ENCODE measurements at regions not wholly inside any gene's neighbourhood (a gene's known extent, or its start where the extent isn't known, plus 50 kb on each side); places are given as distances from the start of the nearest gene placed in this dataset.

DNA sequence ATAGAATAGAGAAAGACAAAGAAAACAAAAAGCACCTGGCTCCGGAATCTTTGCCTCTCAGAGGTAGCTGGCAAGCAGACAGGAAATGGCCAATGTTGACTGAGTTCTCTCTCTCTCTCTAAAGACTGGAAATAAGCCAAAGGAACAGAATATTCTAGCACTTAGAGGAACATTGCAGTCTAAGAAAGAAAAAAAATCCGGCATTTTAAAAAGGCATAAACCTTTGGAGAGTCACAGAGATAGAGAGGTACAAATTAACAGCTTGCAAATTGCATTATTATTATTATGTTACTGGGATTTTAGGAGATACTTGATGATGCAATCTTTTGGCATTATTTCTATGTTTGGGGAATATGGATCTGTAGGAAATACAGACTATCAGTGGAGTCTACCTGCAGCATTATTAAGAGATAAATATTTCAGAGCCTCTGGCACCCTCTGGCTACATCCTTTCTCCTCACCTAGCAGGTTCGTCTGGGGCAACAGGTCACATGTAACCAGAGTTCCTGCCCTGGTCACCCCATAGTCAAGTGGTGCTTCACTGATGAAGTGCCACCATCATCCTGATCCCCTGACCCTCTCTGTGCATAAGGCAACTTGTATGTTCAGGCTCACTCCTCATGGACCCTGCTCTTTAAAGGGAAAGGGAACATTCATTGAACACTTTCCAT is 318.9 kb upstream of the ACVR2A start:
- Histone ChIP-seq H4K20me1 (replicated peaks; ENCODE audit: insufficient read depth) (no peaks in the 10 kb centered on the region), H3K4me3 (no peak overlapping the region), H3K4me2 (no peak overlapping the region), H3K4me1 (ENCODE audit: insufficient read depth) (no peaks in the 10 kb centered on the region), H3K27ac (ENCODE audit: low read depth) (no peak overlapping the region), H3K9me2 (ENCODE audit: insufficient read depth) (0 out of 2 replicates have a peak, but pooled peaks cover 11% of the 10 kb centered on the region), H3K79me2 (replicated peaks; ENCODE audit: insufficient read depth) (no peaks in the 10 kb centered on the region), H3F3A (replicated peaks; ENCODE audit: low read depth) (no peaks in the 10 kb centered on the region), H2AFZ (peak overlapping the region; percentile 79; the same call in 1 of the 2 replicates), H3K27me3 (ENCODE audit: insufficient read depth) (no peaks in the 10 kb centered on the region), H3K36me3 (ENCODE audit: insufficient read depth) (no peaks in the 10 kb centered on the region)
- Mint-ChIP-seq H3K27ac (peak overlapping the region; percentile 80; the same call in 1 of the 2 replicates), H3K36me3 (ENCODE audit: low read depth) (no peaks in the 10 kb centered on the region), H3K4me1 (peaks cover 8% of the 10 kb centered on the region), H3K9me3 (no peaks in the 10 kb centered on the region; the same call in 2 of the 3 replicates), H3K27me3 (ENCODE audit: insufficient read depth, low read depth, poor library complexity) (no peaks in the 10 kb centered on the region), H3K4me3 (no peak overlapping the region)
- DNase-seq (ENCODE audit: low spot score) (no peak), ATAC-seq (no peak)
- TF ChIP-seq, protein P1, sequence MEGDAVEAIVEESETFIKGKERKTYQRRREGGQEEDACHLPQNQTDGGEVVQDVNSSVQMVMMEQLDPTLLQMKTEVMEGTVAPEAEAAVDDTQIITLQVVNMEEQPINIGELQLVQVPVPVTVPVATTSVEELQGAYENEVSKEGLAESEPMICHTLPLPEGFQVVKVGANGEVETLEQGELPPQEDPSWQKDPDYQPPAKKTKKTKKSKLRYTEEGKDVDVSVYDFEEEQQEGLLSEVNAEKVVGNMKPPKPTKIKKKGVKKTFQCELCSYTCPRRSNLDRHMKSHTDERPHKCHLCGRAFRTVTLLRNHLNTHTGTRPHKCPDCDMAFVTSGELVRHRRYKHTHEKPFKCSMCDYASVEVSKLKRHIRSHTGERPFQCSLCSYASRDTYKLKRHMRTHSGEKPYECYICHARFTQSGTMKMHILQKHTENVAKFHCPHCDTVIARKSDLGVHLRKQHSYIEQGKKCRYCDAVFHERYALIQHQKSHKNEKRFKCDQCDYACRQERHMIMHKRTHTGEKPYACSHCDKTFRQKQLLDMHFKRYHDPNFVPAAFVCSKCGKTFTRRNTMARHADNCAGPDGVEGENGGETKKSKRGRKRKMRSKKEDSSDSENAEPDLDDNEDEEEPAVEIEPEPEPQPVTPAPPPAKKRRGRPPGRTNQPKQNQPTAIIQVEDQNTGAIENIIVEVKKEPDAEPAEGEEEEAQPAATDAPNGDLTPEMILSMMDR (conservative IDR thresholded peaks at IDR 0.05; ENCODE audit: low read depth in 2 of 2), result peak in 1 of 2 experiments; percentile 14; a peak in 1 of 4 replicates
- TF ChIP-seq, protein P2, sequence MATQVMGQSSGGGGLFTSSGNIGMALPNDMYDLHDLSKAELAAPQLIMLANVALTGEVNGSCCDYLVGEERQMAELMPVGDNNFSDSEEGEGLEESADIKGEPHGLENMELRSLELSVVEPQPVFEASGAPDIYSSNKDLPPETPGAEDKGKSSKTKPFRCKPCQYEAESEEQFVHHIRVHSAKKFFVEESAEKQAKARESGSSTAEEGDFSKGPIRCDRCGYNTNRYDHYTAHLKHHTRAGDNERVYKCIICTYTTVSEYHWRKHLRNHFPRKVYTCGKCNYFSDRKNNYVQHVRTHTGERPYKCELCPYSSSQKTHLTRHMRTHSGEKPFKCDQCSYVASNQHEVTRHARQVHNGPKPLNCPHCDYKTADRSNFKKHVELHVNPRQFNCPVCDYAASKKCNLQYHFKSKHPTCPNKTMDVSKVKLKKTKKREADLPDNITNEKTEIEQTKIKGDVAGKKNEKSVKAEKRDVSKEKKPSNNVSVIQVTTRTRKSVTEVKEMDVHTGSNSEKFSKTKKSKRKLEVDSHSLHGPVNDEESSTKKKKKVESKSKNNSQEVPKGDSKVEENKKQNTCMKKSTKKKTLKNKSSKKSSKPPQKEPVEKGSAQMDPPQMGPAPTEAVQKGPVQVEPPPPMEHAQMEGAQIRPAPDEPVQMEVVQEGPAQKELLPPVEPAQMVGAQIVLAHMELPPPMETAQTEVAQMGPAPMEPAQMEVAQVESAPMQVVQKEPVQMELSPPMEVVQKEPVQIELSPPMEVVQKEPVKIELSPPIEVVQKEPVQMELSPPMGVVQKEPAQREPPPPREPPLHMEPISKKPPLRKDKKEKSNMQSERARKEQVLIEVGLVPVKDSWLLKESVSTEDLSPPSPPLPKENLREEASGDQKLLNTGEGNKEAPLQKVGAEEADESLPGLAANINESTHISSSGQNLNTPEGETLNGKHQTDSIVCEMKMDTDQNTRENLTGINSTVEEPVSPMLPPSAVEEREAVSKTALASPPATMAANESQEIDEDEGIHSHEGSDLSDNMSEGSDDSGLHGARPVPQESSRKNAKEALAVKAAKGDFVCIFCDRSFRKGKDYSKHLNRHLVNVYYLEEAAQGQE (IDR thresholded peaks at IDR 0.05; ENCODE audit: unreplicated experiment), result no peak
- TF ChIP-seq JUNB (IDR thresholded peaks at IDR 0.05; ENCODE audit: unreplicated experiment), result no peak

DNA sequence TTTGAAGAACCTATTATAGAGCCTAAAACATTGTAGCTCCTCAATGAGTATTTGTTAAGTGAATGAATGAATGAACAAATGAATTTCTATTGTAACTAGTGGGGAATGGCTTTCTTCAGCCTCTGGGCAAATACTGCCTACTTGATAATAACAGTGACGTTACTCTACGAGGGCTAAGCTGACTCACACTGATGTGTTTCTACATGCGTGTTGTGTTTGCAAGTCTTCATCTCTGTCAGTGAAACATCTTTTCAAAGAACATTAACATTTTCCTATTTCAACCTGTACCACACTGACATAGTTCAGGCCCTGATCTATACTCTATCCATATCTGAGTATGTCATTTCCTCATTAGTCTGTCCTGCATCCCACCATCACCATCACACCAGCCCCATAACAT is 319.9 kb upstream of the ACVR2A start:
- no peak overlapping the region for H2AFZ ChIP-seq
- H3K27ac Mint-ChIP-seq, result no peak overlapping the region
- H3K9me3 Mint-ChIP-seq, result no peaks in the 10 kb centered on the region; the same call in 2 of the 3 replicates
- H3K27ac ChIP-seq (ENCODE audit: low read depth), result no peak overlapping the region
- H4K20me1 ChIP-seq (replicated peaks; ENCODE audit: insufficient read depth), result no peaks in the 10 kb centered on the region
- no peaks in the 10 kb centered on the region for H3F3A ChIP-seq (replicated peaks; ENCODE audit: low read depth)
- no peak for DNase-seq (ENCODE audit: low spot score)
- no peak for ATAC-seq
- H3K9me2 ChIP-seq (ENCODE audit: insufficient read depth), result 0 out of 2 replicates have a peak, but pooled peaks cover 11% of the 10 kb centered on the region
- H3K79me2 ChIP-seq (replicated peaks; ENCODE audit: insufficient read depth), result no peaks in the 10 kb centered on the region
- H3K27me3 Mint-ChIP-seq (ENCODE audit: insufficient read depth, low read depth, poor library complexity), result no peaks in the 10 kb centered on the region
- no peak for TF ChIP-seq EZH2phosphoT487 (IDR thresholded peaks at IDR 0.05; ENCODE audit: unreplicated experiment)
- TF ChIP-seq CREB1 (CRISPR knock-in tag; IDR thresholded peaks at IDR 0.05; ENCODE audit: low read depth), result no peak
- TF ChIP-seq JUNB (IDR thresholded peaks at IDR 0.05; ENCODE audit: unreplicated experiment), result no peak
- TF ChIP-seq, protein P3, sequence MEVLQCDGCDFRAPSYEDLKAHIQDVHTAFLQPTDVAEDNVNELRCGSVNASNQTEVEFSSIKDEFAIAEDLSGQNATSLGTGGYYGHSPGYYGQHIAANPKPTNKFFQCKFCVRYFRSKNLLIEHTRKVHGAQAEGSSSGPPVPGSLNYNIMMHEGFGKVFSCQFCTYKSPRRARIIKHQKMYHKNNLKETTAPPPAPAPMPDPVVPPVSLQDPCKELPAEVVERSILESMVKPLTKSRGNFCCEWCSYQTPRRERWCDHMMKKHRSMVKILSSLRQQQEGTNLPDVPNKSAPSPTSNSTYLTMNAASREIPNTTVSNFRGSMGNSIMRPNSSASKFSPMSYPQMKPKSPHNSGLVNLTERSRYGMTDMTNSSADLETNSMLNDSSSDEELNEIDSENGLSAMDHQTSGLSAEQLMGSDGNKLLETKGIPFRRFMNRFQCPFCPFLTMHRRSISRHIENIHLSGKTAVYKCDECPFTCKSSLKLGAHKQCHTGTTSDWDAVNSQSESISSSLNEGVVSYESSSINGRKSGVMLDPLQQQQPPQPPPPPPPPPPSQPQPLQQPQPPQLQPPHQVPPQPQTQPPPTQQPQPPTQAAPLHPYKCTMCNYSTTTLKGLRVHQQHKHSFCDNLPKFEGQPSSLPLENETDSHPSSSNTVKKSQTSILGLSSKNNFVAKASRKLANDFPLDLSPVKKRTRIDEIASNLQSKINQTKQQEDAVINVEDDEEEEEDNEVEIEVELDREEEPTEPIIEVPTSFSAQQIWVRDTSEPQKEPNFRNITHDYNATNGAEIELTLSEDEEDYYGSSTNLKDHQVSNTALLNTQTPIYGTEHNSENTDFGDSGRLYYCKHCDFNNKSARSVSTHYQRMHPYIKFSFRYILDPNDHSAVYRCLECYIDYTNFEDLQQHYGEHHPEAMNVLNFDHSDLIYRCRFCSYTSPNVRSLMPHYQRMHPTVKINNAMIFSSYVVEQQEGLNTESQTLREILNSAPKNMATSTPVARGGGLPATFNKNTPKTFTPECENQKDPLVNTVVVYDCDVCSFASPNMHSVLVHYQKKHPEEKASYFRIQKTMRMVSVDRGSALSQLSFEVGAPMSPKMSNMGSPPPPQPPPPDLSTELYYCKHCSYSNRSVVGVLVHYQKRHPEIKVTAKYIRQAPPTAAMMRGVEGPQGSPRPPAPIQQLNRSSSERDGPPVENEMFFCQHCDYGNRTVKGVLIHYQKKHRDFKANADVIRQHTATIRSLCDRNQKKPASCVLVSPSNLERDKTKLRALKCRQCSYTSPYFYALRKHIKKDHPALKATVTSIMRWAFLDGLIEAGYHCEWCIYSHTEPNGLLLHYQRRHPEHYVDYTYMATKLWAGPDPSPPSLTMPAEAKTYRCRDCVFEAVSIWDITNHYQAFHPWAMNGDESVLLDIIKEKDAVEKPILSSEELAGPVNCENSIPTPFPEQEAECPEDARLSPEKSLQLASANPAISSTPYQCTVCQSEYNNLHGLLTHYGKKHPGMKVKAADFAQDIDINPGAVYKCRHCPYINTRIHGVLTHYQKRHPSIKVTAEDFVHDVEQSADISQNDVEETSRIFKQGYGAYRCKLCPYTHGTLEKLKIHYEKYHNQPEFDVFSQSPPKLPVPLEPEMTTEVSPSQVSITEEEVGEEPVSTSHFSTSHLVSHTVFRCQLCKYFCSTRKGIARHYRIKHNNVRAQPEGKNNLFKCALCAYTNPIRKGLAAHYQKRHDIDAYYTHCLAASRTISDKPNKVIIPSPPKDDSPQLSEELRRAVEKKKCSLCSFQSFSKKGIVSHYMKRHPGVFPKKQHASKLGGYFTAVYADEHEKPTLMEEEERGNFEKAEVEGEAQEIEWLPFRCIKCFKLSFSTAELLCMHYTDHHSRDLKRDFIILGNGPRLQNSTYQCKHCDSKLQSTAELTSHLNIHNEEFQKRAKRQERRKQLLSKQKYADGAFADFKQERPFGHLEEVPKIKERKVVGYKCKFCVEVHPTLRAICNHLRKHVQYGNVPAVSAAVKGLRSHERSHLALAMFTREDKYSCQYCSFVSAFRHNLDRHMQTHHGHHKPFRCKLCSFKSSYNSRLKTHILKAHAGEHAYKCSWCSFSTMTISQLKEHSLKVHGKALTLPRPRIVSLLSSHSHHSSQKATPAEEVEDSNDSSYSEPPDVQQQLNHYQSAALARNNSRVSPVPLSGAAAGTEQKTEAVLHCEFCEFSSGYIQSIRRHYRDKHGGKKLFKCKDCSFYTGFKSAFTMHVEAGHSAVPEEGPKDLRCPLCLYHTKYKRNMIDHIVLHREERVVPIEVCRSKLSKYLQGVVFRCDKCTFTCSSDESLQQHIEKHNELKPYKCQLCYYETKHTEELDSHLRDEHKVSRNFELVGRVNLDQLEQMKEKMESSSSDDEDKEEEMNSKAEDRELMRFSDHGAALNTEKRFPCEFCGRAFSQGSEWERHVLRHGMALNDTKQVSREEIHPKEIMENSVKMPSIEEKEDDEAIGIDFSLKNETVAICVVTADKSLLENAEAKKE (CRISPR knock-in tag; IDR thresholded peaks at IDR 0.05), result no peak
- TF ChIP-seq ZNF114 (CRISPR knock-in tag; IDR thresholded peaks at IDR 0.05), result no peak
- no peaks in the 10 kb centered on the region for H3K4me1 ChIP-seq (ENCODE audit: insufficient read depth)
- no peak overlapping the region for H3K4me3 Mint-ChIP-seq
- H3K27me3 ChIP-seq (ENCODE audit: insufficient read depth), result no peaks in the 10 kb centered on the region
- no peak overlapping the region for H3K4me2 ChIP-seq
- H3K36me3 Mint-ChIP-seq (ENCODE audit: low read depth), result no peaks in the 10 kb centered on the region
- no peaks in the 10 kb centered on the region for H3K36me3 ChIP-seq (ENCODE audit: insufficient read depth)
- peaks cover 8% of the 10 kb centered on the region for H3K4me1 Mint-ChIP-seq
- H3K4me3 ChIP-seq, result no peak overlapping the region

Data from GM23338 (cell line).